Activated CD8-positive, alpha-beta memory T cell treated with anti-CD3 and anti-CD28 coated beads, Interleukin-2, amount 50 U/mL, for 4 hours (primary cell): ENCODE measurements at regions not wholly inside any gene's neighbourhood (a gene's known extent, or its start where the extent isn't known, plus 50 kb on each side); places are given as distances from the start of the nearest gene placed in this dataset.

Experiments
- DNase-seq: peaks from one replicate; pipeline ENCODE4 v3.0.0-alpha.2; 2020

- no peak for DNase-seq
These were observed 96.8 kb upstream of the AGR3 start for GRCh38 chr7:16978358-16979244.

- no peak for DNase-seq
These were observed 98.8 kb upstream of the AGR3 start for GRCh38 chr7:16980539-16980938.

GRCh38 chr7:16982640-16983350, 101.0 kb upstream of the AGR3 start:
- peak; percentile 16 for DNase-seq

GRCh38 chr7:16984375-16984774, 102.6 kb upstream of the AGR3 start:
- DNase-seq = no peak

GRCh38 chr7:16985621-16986020, 103.8 kb upstream of the AGR3 start:
- no peak for DNase-seq

- DNase-seq = no peak
These were observed 105.0 kb upstream of the AGR3 start for GRCh38 chr7:16986755-16987154.

- DNase-seq = no peak
These were observed 108.1 kb upstream of the AGR3 start for GRCh38 chr7:16989811-16990413.

GRCh38 chr7:16991551-16991950, 109.8 kb upstream of the AGR3 start:
- no peak for DNase-seq

GRCh38 chr7:16993543-16993942, 111.8 kb upstream of the AGR3 start:
- DNase-seq = no peak

- no peak for DNase-seq
These were observed 116.8 kb upstream of the AGR3 start for GRCh38 chr7:16998481-16999051.

- DNase-seq = no peak
These were observed 117.9 kb upstream of the AGR3 start for GRCh38 chr7:16999541-17000267.

GRCh38 chr7:17005271-17005670, 123.5 kb upstream of the AGR3 start:
- DNase-seq = no peak

- DNase-seq = no peak
These were observed 126.1 kb upstream of the AGR3 start for GRCh38 chr7:17007841-17008240.

GRCh38 chr7:17009007-17009719, 127.4 kb upstream of the AGR3 start:
- DNase-seq = no peak

GRCh38 chr7:17009933-17010332, 128.2 kb upstream of the AGR3 start:
- no peak for DNase-seq

GRCh38 chr7:17010637-17011300, 129.0 kb upstream of the AGR3 start:
- DNase-seq = no peak

GRCh38 chr7:17013204-17013603, 131.4 kb upstream of the AGR3 start:
- DNase-seq = no peak

GRCh38 chr7:17014686-17015085, 132.9 kb upstream of the AGR3 start:
- no peak for DNase-seq

- DNase-seq = no peak
These were observed 133.8 kb upstream of the AGR3 start for GRCh38 chr7:17015598-17016031.

- DNase-seq = no peak
These were observed 134.7 kb upstream of the AGR3 start for GRCh38 chr7:17016402-17017010.

- no peak for DNase-seq
These were observed 137.3 kb upstream of the AGR3 start for GRCh38 chr7:17019106-17019505.
